ENCODE measurements at regions not wholly inside any gene's neighbourhood (a gene's known extent, or its start where the extent isn't known, plus 50 kb on each side); places are given as distances from the start of the nearest gene placed in this dataset.

DNA sequence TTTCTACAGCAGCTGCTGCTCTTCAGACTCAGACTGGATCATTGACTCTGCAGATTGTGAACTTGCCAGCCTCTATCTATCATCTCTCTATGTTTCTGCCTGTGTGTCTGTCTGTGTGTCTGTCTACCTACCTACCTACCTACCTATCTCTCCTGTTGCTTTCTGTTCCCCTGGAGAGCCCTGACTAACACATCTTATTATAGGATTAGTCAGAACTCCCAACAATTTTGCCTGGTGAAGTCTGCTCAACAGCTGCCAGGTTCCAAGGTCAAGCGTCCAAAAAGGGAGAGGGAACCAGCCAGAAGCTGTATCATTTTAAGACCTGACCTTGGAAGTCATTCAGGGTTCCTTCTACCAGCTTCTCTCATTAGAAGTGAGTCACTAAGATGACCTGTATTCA, 579.0 kb upstream of the DPP6 start:
- no peak for DNase-seq

DNA sequence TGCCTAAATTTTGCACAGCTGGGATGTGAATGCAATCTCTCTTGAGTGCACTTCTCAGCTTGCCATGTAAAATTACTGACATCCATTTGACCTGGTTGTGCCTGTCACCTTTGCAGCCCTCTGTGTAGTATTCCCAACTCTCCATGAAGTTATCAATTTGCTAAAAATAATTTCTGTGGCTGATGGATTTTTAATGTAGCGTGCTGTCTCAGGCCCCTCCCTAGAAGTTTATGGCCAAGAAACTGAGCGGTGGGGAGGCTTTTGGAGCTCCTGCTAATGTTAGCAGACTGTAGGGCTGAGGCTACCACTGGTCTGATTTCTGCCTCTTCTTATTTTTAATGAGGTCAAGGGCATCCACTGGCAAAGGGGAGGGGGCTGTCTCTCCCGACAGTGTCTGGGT, 577.0 kb upstream of the DPP6 start:
- DNase-seq, result no peak

DNA sequence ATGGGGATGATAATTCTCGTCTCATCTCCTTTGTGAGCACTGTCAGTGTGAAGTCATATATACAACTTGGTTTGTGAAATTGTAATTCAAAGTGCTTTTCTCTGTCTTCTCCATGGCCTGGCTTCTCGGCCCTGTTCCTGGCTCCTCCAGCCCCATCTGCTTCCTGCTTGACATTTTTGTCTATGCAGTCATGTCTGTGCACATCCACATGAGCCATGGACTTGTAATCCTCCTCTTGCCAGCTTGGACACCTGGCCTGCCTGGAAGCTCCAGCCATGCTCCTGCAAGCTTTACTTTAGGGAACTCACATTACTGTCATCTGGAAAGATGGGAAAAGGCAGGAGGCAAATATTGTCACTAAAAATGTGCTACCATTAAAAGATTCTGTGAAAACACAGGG, 576.0 kb upstream of the DPP6 start:
- no peak for DNase-seq

DNA sequence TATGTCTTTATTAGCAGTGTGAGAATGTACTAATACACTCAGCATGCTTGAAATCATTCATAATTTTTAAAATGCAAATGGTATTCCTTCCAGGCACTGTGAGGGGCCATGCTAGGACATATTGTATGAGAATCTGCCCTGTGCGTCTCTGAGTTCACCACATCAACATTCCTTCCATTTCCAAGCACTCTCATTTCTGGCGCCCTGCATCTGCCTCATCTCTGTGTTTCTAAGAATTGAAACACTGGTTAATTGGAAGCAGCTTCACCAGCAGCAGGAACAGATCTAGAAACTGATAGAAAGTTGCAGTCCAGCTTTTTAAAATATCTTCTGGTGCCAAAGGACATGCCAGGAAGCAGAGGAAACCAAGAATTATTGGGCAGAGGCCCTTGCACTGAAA, 555.9 kb upstream of the DPP6 start:
- DNase-seq, result no peak

DNA sequence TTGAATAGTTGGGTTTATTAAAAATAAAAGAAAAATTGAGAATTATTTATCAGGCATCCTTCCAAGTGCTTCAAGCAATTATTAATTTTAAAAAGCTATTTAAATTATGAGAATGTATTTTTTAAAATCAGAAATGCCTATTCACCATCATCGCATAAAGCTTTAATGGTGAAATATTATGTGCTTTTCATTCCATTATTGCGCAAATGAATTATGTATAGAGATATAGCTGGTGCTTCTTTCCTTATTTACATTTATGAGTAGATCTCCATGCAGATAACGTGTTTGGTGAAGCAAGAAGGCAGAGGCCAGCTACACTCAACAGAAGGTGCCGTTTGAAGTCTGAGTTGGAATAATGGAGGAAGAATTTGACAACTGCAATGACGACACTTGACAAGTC, 549.1 kb upstream of the DPP6 start:
- no peak for DNase-seq

DNA sequence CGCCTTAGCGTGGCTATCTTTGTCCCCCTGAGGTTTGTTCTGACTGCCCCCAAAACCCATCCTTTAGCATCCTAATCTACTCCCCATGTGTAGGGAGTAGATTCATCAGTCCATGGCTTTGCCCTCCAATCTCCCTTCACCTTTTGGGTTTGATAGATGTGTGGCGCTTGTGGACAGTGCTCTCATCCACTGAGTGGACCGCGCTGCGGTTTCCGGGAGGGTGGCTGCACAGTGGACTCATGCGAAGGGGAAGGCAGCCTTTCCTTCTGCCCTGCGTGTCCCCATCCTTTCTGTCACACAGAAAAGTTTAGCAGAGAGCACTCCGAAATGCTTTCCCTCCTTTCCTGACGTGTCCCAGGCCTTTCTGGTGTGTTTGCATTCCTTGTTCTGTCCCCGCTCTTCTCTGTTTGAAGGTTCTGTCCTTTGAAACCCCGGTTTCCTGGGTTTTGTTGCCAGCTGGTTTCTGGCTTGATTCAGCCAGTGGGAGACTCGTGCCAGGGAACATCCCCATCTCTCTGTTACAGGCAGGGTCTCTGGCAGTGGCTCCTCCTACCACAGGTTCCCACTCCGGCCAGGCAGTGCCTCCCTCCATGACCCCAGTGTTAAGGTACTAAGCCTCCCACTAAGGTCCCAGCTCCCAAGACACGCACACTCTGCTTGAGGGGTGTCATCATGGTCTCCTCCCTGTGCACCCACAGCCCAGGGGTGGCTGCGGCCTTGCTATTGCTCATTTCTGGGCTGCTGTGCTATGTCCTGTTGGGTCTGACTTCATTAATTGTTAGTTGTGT, 547.7 kb upstream of the DPP6 start:
- no peak for DNase-seq

DNA sequence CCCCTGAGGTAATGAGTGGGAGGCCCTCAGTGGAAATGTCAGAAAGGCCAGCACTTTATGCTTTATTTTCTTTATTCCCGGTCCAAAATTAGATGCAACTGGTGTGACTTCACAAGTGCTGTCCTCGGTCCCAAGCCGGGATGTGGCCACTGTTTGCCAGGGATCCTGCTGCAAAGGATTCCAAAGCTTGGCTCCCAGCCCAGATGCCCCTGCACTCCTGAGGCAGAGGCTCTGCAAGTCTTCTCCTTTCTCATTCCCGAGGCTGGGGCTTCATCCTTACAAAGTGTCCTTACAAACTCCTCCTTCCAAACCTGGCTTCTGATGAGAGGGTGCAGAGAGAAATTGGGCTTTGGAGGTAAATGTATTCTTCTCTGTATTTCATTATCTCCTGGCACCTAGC, 544.3 kb upstream of the DPP6 start:
- no peak for DNase-seq

DNA sequence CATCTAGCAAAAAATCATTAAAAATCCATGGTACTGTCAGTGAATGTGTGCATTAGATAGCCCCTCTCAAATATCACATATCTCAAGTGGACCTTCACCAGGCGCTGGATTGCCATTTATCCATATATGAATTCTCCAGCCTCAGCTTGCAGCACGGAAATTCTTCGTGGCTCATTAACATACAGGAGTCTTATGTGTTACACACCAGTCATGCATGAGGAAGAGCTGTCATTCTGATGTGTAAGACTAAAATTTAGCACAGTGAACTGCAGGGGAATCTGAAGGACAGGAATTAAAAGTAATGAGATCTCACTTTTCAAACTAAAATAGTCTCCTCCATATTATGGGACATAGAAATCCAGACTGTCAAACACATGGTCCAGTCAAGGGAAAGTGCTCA, 542.4 kb upstream of the DPP6 start:
- no peak for DNase-seq

DNA sequence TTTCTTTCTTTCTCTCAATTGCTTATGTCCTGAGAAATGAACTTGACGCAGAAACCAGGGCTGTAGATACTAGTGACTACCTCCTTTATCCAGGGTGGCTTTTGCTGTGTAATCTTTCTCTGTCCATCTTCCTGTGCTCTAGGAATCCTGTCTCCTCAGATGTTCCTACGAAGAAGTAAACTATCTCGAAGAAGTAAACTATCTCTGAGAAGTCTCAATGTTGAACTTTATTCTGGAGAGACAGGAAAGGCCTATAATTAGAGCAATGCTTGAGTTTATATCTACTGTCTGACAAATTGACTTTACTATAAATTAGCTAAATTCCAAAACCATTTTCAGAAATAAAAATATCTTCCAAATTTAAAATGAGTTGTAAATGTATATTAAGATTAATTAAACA, 541.5 kb upstream of the DPP6 start:
- DNase-seq, result no peak

DNA sequence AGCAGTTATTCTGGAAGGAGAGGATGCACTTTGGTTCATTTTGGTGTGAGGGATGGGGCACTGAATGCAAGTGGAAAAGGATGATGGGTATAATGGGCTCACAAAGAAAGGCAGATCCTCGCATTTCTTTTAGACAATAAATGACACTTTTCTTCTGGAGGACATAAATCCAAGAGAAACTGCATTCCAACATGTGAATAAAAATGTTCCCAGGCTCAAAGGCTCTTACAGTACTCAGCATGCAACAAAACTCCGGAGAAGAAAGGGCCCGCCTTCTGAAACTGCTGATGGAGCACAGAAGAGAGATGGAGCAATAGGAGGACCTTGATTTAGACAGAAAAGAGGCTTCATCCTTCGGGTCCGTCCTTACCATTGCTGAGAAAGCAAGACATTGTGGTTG, 538.2 kb upstream of the DPP6 start:
- no peak for DNase-seq

DNA sequence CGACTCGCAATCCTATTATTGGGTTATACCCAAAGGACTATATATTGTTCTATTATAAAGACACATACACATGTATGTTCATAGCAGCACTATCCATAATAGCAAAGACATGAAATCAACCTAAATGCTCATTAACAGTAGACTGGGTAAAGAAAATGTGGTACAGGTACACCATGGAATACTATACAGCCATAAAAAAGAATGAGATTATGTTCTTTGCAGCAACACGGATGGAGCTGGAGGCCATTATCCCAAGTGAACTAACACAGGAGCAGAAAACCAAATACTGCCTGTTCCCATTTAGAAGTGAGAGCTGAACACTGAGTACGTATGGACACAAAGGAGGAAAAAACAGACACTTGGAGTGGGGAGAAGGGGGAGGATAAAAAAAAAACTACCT, 536.8 kb upstream of the DPP6 start:
- DNase-seq, result no peak

DNA sequence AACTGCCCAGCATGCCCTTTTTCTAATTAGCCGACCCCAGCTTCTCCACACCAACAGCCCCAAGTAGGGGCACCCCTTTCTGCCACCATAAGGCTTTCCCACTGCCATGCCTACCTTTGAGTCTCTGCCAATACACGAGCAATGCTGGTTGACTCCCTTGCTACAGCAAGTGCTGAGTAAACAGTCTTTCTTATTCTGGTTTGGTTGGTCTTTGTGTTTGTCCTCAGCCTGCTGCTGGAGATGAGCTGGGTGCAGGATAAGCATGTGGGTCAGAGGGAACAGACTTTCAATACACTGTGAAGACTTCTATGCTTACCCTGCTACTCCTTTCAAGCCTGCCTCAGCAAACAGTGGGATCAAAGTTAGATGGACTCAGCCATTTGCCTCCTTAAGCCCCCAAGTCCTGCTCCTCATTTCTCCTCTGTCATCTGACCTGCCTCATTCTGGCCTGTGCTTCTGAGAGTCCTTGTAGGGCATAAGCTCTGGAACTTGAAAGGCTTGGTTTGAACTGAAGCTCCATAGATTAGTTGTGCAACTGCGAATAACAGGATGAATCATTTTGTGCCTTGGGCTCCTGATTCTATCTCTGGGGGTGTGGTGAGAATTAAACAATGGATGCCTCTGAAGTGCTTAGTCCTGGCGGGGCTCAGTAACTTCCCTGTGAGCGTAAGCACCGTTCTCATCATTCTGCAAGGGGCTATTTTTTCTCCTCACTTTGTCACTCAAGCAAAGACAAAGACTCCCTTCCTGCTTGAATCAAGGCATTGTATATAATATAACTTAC, 533.8 kb upstream of the DPP6 start:
- no peak for DNase-seq

DNA sequence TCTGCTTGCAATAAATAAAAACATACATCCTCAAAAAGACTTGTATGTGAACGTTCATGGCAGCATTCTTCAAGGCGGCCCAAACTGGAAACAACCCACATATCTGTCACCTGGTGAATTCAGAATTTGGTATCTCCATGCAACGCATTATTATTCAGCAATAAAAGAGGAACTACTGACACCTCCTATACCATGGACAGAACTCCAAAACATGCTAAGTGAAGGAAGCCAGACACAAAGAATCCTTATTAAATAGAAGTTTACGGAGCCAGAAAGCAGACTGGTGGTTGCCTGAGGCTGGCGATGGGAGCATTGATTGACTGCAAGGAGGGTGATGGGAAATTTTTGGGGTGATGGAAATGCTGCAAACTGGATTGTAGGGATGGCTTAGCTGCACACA, 530.8 kb upstream of the DPP6 start:
- DNase-seq, result no peak

DNA sequence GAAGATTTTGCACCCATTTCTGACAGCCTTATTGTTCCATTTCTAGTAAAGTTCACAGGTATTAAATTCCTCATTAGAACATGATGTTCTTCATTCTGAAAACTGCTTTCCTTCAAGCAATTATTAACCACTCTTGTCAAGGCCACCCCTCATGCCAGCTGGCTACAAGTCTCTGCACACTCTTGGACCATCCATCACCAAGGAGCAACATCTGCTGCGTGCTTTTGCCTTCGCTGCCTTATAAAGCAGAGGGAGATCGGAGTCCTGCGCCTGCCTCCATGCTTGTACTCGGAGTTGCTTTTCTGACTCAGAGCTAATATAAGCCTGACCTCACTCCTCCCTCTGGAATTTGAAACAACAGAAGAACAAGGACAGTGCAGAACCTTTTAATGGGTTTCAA, 529.9 kb upstream of the DPP6 start:
- no peak for DNase-seq

DNA sequence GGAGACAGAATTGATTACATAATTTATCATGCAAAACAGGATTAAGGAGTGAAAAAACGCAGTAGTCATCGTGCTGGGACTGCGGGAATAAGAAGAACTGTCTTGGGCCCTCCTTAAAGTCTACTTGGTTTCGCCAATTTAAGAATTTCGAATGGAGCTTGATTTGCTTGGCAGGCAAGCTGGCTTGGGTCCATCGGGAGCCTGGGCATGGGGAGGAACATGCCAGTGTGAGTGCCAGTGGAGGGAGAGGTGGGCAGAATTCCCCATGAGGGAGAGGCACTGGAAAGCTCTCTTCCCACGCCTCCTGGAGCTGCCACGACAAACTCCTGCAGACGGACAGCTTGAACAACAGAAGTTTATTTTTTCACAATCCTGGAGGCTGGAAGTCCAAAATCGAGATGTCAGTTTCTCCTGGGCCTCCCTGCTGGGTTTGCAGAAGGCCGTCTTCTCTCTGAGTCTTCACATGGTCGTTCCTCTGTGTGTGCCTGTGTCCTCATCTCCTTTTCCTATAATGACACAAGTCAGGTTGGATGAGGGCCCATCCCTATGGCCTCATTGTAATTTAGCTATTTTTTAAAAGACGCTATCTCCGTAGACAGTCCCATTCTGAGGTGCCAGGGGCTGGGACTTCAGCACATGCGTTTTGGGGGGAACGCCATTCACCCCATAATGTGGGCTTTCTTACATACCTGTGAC, 528.7 kb upstream of the DPP6 start:
- no peak for DNase-seq

DNA sequence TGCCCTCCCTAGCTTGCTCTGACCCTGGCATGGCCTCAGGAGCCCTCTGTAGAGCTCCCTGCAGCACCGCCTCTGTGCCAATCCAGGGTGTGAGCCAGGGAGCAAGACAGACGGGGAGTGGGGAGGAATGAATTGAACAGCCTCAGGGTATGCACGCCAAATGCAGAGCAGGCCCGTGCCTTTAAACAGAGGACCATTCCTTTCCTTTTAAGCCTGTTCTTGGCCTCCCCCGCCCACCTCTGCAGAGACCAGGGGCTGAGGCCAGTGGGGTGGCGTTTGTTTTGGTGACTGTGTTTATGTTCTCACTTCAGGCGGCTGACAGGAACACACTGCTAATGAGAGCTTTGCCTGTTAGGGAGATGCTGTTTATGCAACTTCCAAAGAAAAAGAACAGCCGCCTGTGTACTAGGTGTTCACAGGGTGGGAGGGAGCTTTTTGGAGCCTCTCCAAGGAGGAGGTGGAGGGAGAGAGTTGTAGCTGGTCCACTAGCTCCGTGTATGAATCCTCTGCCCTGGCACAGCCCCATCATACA, 528.1 kb upstream of the DPP6 start:
- DNase-seq, result no peak

DNA sequence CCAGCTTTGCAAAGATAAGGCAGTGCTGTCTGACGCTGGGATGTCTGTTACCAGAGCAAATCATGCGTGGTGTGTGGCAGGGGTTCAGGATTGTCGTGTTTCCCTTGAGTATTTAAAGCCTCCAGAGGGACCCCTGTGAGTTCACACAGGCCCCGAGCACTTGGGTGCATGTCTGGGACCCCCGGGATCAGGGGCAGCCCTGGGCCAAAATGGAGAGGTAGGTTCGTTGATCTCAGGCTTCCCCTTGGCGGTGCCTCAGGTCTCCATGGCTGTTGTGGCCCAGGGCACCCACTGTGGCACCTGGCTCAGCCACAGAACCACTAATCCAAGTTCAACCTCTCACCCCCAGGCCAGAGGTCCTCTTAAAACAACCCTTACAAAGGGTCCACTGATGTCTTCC, 523.1 kb upstream of the DPP6 start:
- DNase-seq, result no peak

DNA sequence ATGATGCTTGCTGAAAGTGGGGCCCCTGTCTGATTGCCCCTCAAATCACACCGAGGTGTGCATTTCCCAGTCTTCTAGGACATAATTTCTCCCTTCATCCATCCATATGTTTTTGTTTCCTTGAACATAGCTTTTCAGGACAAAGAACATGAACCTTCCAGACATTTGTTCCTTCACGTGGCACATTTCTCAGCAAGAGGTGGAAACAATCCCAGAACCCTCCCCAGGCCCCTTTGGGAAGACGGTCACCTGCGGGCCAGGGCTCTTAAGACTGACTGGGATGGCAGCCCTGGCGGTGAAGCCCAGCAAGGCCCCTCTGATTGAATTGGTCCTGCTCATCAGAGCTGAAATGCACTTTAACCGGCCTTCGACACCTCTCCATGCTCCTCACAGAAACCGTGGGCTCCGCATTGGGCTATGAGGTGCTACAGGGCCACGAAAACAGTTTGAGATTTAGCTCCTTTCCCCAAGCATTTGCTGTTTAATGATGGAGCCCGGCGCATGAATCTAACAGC, 522.5 kb upstream of the DPP6 start:
- no peak for DNase-seq

DNA sequence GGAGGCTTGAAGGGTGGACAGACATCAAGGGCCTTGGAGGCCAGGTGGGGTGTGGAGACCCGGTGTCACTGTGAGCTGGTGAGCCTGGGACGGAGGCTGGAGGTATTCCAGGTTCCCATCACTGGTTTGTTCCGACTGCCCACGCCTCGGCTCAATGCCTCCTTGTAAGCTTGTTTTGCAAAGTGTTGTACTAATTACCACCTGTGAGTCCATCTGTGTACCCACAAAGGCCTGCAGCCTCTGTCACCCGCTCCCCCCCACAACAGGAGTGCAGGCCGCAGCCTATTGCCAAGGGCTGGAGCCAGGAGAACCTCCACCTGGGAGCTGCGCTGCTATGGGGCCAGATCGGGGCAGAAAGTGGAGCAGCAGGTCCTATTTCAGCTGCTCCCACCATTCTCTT, 521.8 kb upstream of the DPP6 start:
- no peak for DNase-seq

DNA sequence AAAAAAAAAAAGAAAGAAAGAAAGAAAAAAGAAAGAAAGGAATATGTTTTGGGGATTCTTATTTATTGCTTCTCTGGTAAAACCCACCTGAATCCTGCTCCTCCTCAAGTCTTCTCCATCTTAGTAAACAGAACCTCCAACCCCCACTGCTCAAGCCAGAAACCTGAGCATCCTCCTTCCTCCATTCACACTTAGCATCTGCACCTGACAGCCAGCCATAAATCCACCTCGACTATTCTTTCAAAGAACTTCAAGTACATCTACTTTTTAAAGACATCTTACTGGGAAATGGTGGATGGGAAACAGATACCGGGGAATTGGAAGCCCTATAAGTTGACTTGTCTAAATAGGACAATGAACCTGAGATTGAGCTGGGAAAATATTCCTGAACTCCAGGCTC, 519.9 kb upstream of the DPP6 start:
- no peak for DNase-seq

DNA sequence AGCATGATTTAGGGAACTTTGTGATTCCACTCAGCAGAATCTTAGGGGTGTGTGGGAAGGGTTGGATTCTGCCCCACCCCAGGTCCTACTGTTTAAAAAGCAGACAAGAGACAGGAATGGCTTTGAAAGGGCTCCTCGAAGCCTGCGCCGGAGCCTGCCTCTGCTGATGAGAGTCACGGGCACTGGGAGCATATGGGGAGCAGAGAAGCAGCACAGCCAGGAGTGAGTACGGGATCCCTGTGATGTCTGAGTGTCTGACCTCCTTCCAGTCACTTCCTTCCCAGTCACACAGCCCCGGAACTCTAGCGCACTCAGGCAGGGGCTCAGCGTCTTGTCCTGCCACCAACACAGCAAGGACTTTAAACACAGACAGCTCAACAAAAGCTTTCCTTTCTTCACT, 514.9 kb upstream of the DPP6 start:
- no peak for DNase-seq

DNA sequence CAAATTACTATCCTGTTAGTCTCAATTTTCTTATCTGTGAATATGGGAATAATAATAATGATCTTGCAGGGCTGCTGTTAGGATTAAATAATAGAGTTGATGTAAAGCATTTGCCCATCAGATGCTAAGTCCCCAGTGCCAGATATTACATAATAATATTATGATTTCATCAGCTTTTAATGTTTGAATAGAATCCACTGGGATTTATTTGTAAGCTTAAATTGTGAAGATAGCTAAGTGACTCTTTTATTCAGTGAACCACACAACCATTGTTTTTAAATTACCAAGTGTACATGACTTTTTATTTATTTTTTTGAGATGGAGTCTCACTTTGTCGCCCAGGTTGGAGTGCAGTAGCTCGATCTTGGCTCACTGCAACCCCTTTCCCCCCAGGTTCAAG, 510.3 kb upstream of the DPP6 start:
- no peak for DNase-seq

DNA sequence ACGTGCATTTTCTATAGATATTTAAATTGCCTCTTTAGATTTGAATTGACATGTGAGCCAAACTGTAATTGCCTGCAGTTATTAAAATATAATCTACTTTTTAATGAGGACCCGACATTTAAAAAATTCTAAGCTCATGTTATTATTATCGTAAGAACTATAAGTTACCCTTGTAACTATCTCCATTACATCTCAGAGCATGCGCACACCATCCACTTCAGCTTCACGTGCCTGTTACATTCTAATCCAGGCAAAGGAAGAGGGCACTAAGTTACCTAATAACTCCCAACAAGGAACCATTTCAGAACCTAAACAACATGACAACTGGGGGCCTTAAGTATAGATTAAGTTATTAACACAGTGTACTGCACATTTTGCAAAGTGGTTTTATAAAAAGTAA, 509.0 kb upstream of the DPP6 start:
- no peak for DNase-seq

DNA sequence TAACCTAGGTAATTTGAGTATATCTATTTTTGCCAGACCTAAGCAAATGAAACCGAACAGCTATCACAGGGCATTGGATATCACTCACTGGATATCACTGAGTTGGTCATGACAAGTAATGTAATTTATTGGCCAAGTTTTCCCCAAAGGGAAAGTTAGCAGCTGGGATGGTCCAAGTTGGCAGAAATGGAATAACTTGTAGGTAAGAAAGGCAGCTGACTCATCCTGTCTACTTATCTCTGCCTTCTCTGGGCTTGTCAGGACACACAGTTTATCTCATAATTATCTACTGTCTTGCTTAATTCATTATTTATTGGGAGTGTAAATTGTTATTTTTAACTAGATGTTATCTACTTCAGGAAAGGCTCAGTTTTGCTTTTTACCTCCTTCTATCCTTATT, 502.0 kb upstream of the DPP6 start:
- DNase-seq, result no peak
